Activated CD8-positive, alpha-beta T cell treated with anti-CD3 and anti-CD28 coated beads, Interleukin-2, amount 10 ng/mL, durations not matched to agents 7 days and 5 days (primary cell): ENCODE measurements at regions not wholly inside any gene's neighbourhood (a gene's known extent, or its start where the extent isn't known, plus 50 kb on each side); places are given as distances from the start of the nearest gene placed in this dataset.

Experiments
- ATAC-seq: fragments of 150-1000 bp; cut with Tn5 transposase; one replicate; pipeline ENCODE4 v1.10.0; 2021; ENCODE audit warnings: moderate library complexity
- CTCF ChIA-PET: fragments of 350-600 bp; sonication (Branson Sonifier 250); formaldehyde crosslinking; loops from one replicate; lab custom pipeline; 2021; ENCODE audit warnings: antibody characterized with exemption; lab: Charles Lee
- POLR2A ChIA-PET: fragments of 350-600 bp; sonication (Branson Sonifier 250); formaldehyde crosslinking; loops from one replicate; lab custom pipeline; 2021; ENCODE audit warnings: antibody characterized with exemption; lab: Charles Lee
- DNase-seq: peaks from one replicate; pipeline ENCODE4 v3.0.0-alpha.2; 2020
- H3K27ac Mint-ChIP-seq: one replicate; pipeline ENCODE4 v1.8.0; 2021; ENCODE audit warnings: mild to moderate bottlenecking, mixed read lengths
- H3K27me3 Mint-ChIP-seq: one replicate; pipeline ENCODE4 v1.8.0; 2021; ENCODE audit warnings: low read depth, mixed read lengths
- H3K36me3 Mint-ChIP-seq: one replicate; pipeline ENCODE4 v1.8.0; 2021; ENCODE audit warnings: low read depth, mixed read lengths
- H3K4me1 Mint-ChIP-seq: one replicate; pipeline ENCODE4 v1.8.0; 2021; ENCODE audit warnings: low read depth, mixed read lengths
- H3K4me3 Mint-ChIP-seq: one replicate; pipeline ENCODE4 v1.8.0; 2021; ENCODE audit warnings: mild to moderate bottlenecking, mixed read lengths
- H3K9me3 Mint-ChIP-seq: one replicate; pipeline ENCODE4 v1.8.0; 2022; ENCODE audit warnings: mixed read lengths; ENCODE audit not compliant: insufficient read depth

DNA sequence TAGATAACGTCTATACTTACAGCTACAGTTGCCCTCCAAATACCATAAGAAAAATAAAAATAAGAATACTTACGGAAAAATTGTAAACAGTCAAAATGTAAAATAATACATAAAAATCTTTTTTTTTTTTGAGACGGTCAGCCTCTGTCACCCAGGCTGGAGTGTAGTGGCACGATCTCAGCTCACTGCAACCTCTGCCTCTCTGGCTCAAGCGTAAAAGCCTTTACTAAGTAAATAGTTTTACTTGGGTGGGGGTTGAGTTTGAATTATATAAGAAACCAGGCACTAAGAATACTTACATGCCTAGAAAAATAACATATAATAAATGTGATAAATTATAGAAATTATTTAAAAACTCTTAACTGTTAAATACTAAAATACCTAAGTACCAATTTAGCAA lies 1413.0 kb upstream of the PRR20A start:
- ChIA-PET POLR2A (no interaction called here), CTCF (no interaction called here)
- peaks cover 25% of the 10 kb centered on the region for H3K9me3 Mint-ChIP-seq
- no peaks in the 10 kb centered on the region for H3K27me3 Mint-ChIP-seq
- ATAC-seq: no peak
- no peak overlapping the region for H3K4me3 Mint-ChIP-seq
- no peaks in the 10 kb centered on the region for H3K36me3 Mint-ChIP-seq
- no peak overlapping the region for H3K27ac Mint-ChIP-seq
- DNase-seq: no peak
- H3K4me1 Mint-ChIP-seq: no peaks in the 10 kb centered on the region

DNA sequence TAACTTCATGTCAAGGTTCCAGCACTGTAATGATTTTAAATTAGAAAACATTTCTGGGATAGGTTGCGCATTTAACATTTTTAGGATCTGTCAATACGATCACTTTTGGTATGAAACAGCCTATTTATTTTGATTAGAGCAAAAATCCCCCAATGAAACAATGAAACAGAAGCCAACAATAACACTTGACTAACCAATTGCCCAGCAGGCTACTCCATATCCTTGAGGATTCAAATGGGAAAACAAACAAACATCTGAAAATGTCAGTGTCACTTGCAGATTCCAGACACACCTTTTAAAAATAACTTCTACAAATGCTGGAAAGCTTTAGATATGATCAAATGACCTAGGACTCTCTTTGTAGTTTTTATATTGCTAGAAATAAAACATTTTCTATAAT lies 1412.5 kb upstream of the PRR20A start:
- Mint-ChIP-seq H3K4me1 (no peaks in the 10 kb centered on the region), H3K27me3 (no peaks in the 10 kb centered on the region), H3K27ac (no peak overlapping the region), H3K4me3 (no peak overlapping the region), H3K9me3 (peaks cover 23% of the 10 kb centered on the region), H3K36me3 (no peaks in the 10 kb centered on the region)
- DNase-seq (no peak), ATAC-seq (no peak)
- CTCF ChIA-PET: no interaction called here
- POLR2A ChIA-PET: no interaction called here

DNA sequence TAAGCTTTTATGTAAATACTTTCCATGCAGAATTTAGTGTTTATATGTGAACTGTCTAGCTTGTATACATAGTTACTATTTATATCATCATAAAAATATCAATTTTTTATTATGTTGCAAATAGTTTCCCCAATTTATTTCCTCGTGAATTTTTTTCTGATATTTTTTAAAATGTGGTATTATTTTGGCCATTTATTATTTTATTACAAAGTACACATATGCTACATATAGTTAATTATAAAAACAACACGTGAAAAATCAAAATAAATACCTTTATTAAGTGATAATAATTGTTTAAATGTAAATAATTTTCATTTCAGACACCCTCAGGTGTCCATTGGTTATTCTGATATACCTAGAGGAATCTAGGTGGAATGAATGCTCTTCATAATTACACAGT lies 1394.9 kb upstream of the PRR20A start:
- DNase-seq: no peak
- peaks cover 12% of the 10 kb centered on the region for H3K9me3 Mint-ChIP-seq
- ATAC-seq: no peak
- H3K4me3 Mint-ChIP-seq: no peak overlapping the region
- no peaks in the 10 kb centered on the region for H3K4me1 Mint-ChIP-seq
- no peaks in the 10 kb centered on the region for H3K36me3 Mint-ChIP-seq
- ChIA-PET CTCF (no interaction called here), POLR2A (no interaction called here)
- H3K27ac Mint-ChIP-seq: no peak overlapping the region
- H3K27me3 Mint-ChIP-seq: no peaks in the 10 kb centered on the region

DNA sequence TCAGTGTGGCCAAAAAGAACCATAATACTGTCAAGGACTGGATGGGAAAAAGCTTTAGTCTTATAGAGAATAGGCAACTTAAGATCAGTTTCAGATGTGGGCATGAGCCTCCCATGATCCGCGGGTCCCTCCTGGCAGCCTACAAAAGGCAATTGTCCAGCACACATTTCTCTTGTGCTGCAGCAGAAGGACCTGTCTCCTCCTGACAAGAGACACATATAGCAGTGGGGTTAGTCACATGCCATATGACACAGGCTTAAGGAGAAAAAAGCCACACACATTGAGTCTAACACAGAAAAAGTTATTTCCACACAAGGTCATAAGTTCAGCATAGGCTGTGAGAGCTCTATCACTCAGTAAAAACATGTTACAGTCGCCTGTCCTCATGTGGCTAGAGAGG lies 1378.7 kb upstream of the PRR20A start:
- Mint-ChIP-seq H3K27ac (no peak overlapping the region), H3K36me3 (no peaks in the 10 kb centered on the region), H3K4me3 (no peak overlapping the region), H3K27me3 (no peaks in the 10 kb centered on the region), H3K9me3 (peaks cover 3% of the 10 kb centered on the region), H3K4me1 (no peaks in the 10 kb centered on the region)
- POLR2A ChIA-PET: no interaction called here
- ATAC-seq (no peak), DNase-seq (no peak)
- CTCF ChIA-PET: no interaction called here

DNA sequence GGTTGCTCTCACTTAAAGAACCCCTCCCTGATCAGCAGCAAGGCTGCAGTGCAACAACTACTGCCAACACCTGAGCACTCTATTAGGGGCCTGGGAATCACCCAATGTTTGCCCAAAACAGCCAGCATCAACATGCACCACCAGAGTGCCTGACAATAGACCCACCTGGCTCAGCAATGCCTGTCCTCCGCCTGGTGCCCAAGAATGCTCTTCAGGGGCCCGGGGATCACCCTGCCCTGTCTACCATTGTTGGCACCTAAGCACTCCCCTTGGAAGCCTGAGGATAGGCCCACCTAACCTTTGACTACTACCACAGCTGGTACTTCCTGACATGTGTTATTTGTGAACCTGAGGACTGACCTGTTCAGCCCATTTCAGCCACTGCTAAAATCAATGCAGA lies 1363.1 kb upstream of the PRR20A start:
- no peaks in the 10 kb centered on the region for H3K36me3 Mint-ChIP-seq
- H3K9me3 Mint-ChIP-seq: peaks cover 14% of the 10 kb centered on the region
- ChIA-PET POLR2A (no interaction called here), CTCF (no interaction called here)
- H3K4me3 Mint-ChIP-seq: no peak overlapping the region
- DNase-seq (no peak), ATAC-seq (no peak)
- H3K27ac Mint-ChIP-seq: no peak overlapping the region
- H3K27me3 Mint-ChIP-seq: no peaks in the 10 kb centered on the region
- H3K4me1 Mint-ChIP-seq: no peaks in the 10 kb centered on the region

- H3K27ac Mint-ChIP-seq: no peak overlapping the region
- DNase-seq (no peak), ATAC-seq (no peak)
- H3K4me3 Mint-ChIP-seq: no peak overlapping the region
- CTCF ChIA-PET: no interaction called here
- H3K9me3 Mint-ChIP-seq: peaks cover 30% of the 10 kb centered on the region
- H3K27me3 Mint-ChIP-seq: no peaks in the 10 kb centered on the region
- POLR2A ChIA-PET: no interaction called here
- no peaks in the 10 kb centered on the region for H3K36me3 Mint-ChIP-seq
- no peaks in the 10 kb centered on the region for H3K4me1 Mint-ChIP-seq
These were observed 1356.9 kb upstream of the PRR20A start for GRCh38 chr13:55783841-55784240.

DNA sequence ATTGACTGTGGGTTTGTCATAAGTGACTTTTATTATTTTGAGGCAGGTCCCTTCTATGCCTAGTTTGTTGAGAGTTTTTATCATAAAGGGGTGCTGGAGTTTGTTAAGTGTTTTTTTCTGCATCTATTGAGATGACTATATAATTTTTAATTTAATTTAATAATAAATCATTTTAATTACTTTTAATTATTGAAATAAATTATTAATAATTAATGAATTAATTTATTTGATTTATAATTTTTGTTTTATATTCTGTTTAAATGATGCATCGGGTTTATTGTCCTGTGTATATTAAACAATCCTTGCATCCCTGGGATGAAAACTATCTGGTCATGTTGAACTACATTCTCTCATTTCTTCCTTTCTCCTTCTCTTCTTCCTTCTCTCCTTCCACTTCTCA lies 1352.2 kb upstream of the PRR20A start:
- ATAC-seq: no peak
- Mint-ChIP-seq H3K27ac (no peak overlapping the region), H3K4me3 (no peak overlapping the region), H3K4me1 (no peaks in the 10 kb centered on the region), H3K36me3 (no peaks in the 10 kb centered on the region), H3K9me3 (peaks cover 34% of the 10 kb centered on the region), H3K27me3 (no peaks in the 10 kb centered on the region)
- CTCF ChIA-PET: no interaction called here
- POLR2A ChIA-PET: no interaction called here
- DNase-seq: no peak

- ChIA-PET POLR2A (no interaction called here), CTCF (no interaction called here)
- ATAC-seq: no peak
- peaks cover 26% of the 10 kb centered on the region for H3K9me3 Mint-ChIP-seq
- DNase-seq: no peak
- H3K4me1 Mint-ChIP-seq: no peaks in the 10 kb centered on the region
- H3K27me3 Mint-ChIP-seq: no peaks in the 10 kb centered on the region
- H3K27ac Mint-ChIP-seq: no peak overlapping the region
- H3K36me3 Mint-ChIP-seq: no peaks in the 10 kb centered on the region
- H3K4me3 Mint-ChIP-seq: no peak overlapping the region
These were observed 1348.0 kb upstream of the PRR20A start for GRCh38 chr13:55792544-55793193.

DNA sequence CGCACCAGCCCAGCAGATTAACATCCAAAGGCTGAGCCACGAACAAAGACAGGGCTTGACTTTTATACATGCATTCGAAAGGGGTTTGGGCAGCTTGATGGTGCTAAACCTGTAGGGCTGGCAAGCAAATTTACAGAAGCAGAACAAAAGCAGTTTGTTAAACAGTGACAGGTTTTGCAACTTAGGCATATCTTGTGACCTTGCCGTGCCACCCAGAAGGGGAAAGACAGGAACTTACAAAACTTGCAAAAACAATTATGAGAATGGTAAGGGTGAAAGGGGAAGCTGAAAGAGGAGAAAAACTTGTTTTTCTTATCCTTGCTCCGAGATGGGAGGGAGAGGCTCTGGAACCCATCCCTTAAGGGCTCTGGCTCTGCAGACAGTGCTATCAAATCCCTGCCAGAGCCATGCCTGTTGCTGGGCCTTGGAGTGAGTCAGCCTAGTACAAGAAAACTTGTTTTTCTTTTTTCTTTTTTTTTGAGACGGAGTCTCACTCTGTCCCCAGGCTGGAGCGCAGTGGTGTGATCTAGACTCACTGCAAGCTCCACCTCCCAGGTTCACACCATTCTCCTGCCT lies 1325.2 kb upstream of the PRR20A start:
- H3K36me3 Mint-ChIP-seq: no peaks in the 10 kb centered on the region
- H3K4me3 Mint-ChIP-seq: no peak overlapping the region
- peaks cover 12% of the 10 kb centered on the region for H3K9me3 Mint-ChIP-seq
- ChIA-PET CTCF (no interaction called here), POLR2A (no interaction called here)
- no peaks in the 10 kb centered on the region for H3K4me1 Mint-ChIP-seq
- DNase-seq (no peak), ATAC-seq (no peak)
- no peak overlapping the region for H3K27ac Mint-ChIP-seq
- H3K27me3 Mint-ChIP-seq: no peaks in the 10 kb centered on the region

DNA sequence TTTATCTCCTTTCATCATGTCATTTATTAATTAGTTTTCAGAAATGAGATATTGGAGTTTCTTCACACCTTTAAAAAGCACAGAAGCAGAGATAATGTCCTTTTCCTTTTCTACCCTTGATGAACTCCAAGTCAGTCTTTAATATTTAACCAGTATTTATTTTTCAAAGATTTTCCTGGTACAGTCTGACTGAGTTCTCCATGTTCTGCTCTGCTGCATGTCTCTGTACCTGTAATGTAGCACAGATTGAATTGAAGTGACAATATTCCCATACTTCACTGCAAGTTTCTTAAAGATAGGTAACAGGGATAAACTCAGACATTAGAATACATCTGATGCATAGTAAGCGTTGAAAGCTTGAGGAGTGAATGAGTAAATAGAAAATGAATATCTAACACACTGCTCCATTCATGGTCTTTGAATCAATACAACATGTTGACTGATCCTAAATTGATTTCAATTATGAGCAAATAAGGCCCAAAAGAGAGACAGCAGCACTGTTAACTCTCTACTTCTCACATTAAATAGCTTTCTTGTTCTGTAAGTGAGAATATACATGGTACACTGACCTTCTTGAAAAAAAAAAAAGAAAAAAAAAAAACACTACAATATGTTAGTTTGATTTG lies 1323.6 kb upstream of the PRR20A start:
- peaks cover 5% of the 10 kb centered on the region for H3K9me3 Mint-ChIP-seq

GRCh38 chr13:55820817-55821216 lies 1319.9 kb upstream of the PRR20A start:
- no peaks in the 10 kb centered on the region for H3K27me3 Mint-ChIP-seq
- no peak overlapping the region for H3K27ac Mint-ChIP-seq
- H3K9me3 Mint-ChIP-seq: no peaks in the 10 kb centered on the region
- DNase-seq: no peak
- ChIA-PET CTCF (no interaction called here), POLR2A (no interaction called here)
- no peak for ATAC-seq
- no peaks in the 10 kb centered on the region for H3K4me1 Mint-ChIP-seq
- H3K4me3 Mint-ChIP-seq: no peak overlapping the region
- no peaks in the 10 kb centered on the region for H3K36me3 Mint-ChIP-seq

More for the DNA sequence above, 1323.6 kb upstream of the PRR20A start:
- no peak overlapping the region for H3K4me3 Mint-ChIP-seq
- ATAC-seq (no peak), DNase-seq (no peak)
- CTCF ChIA-PET: no interaction called here
- no peak overlapping the region for H3K27ac Mint-ChIP-seq
- POLR2A ChIA-PET: no interaction called here
- no peaks in the 10 kb centered on the region for H3K27me3 Mint-ChIP-seq
- H3K36me3 Mint-ChIP-seq: no peaks in the 10 kb centered on the region
- no peaks in the 10 kb centered on the region for H3K4me1 Mint-ChIP-seq

DNA sequence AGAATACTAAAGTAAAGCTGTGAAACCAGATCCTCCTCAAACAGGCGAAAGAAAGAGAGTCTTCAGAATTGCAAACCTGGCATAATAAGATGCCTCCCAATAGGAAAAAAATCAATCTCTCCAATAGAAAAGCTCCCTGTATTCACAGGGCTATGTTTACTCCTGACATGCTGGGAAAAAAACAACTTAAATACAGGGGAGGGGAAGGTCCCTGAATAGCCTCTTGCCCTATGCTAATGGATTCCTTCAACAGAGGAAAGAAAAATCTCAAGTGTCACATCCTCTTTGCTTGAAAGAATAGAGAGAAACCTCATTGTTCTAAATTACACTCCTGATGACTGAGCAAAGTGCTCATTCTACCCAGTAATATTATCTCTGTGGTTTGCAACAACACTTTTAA lies 1271.1 kb upstream of the PRR20A start:
- CTCF ChIA-PET: no interaction called here
- POLR2A ChIA-PET: no interaction called here

More for the DNA sequence above, 1271.1 kb upstream of the PRR20A start:
- Mint-ChIP-seq H3K4me3 (no peak overlapping the region), H3K9me3 (peaks cover 6% of the 10 kb centered on the region), H3K27me3 (no peaks in the 10 kb centered on the region), H3K36me3 (no peaks in the 10 kb centered on the region), H3K4me1 (no peaks in the 10 kb centered on the region), H3K27ac (no peak overlapping the region)
- no peak for DNase-seq
- no peak for ATAC-seq
